GM23338 (cell line): ENCODE measurements at regions not wholly inside any gene's neighbourhood (a gene's known extent, or its start where the extent isn't known, plus 50 kb on each side); places are given as distances from the start of the nearest gene placed in this dataset.

Experiments
- ATAC-seq: fragments of 200-7000 bp; cut with Tn5 transposase; 3 replicates; pipeline ENCODE4 v1.9.1; 2020
- DNase-seq: peaks from one replicate; pipeline ENCODE4 v3.0.0-alpha.2; 2015; ENCODE audit warnings: low spot score
- H2AFZ ChIP-seq: fragments of 200-600 bp; sonication (generic); 2 replicates; pipeline ENCODE4 v1.8.0; 2016; ENCODE audit warnings: antibody characterized with exemption, mild to moderate bottlenecking, moderate library complexity
- H3F3A ChIP-seq: fragments of 200-600 bp; sonication (generic); replicated peaks from 2 replicates; pipeline ENCODE4 v1.8.0; 2017; ENCODE audit warnings: antibody characterized with exemption, mixed run types, low read depth
- H3K27ac ChIP-seq: fragments of 200-600 bp; sonication (generic); 2 replicates; pipeline ENCODE4 v1.6.1; 2016; ENCODE audit warnings: low read depth
- H3K27me3 ChIP-seq: fragments of 200-600 bp; sonication (generic); 2 replicates; pipeline ENCODE4 v1.8.0; 2016; ENCODE audit warnings: mild to moderate bottlenecking, mixed run types, moderate library complexity; ENCODE audit not compliant: insufficient read depth
- H3K36me3 ChIP-seq: fragments of 200-600 bp; sonication (generic); 2 replicates; pipeline ENCODE4 v1.8.0; 2016; ENCODE audit warnings: mild to moderate bottlenecking; ENCODE audit not compliant: insufficient read depth
- H3K4me1 ChIP-seq: fragments of 200-600 bp; sonication (generic); 2 replicates; pipeline ENCODE4 v1.8.0; 2016; ENCODE audit warnings: mild to moderate bottlenecking, moderate library complexity; ENCODE audit not compliant: insufficient read depth
- H3K4me2 ChIP-seq: fragments of 200-600 bp; sonication (generic); 2 replicates; pipeline ENCODE4 v1.7.1; 2017; ENCODE audit warnings: mixed run types
- H3K4me3 ChIP-seq: fragments of 200-600 bp; sonication (generic); 2 replicates; pipeline ENCODE4 v1.6.1; 2016; ENCODE audit warnings: mixed run types
- H3K79me2 ChIP-seq: fragments of 200-600 bp; sonication (generic); replicated peaks from 2 replicates; pipeline ENCODE4 v1.8.0; 2017; ENCODE audit warnings: mild to moderate bottlenecking; ENCODE audit not compliant: insufficient read depth
- H3K9me2 ChIP-seq: fragments of 200-600 bp; sonication (generic); 2 replicates; pipeline ENCODE4 v1.8.0; 2017; ENCODE audit not compliant: insufficient read depth
- H4K20me1 ChIP-seq: fragments of 200-600 bp; sonication (generic); replicated peaks from 2 replicates; pipeline ENCODE4 v1.8.0; 2017; ENCODE audit warnings: mild to moderate bottlenecking; ENCODE audit not compliant: insufficient read depth
- H3K27ac Mint-ChIP-seq: 2 replicates; pipeline ENCODE4 v1.8.0; 2020; ENCODE audit warnings: inconsistent platforms, mild to moderate bottlenecking, moderate library complexity, mixed read lengths
- H3K27me3 Mint-ChIP-seq: 3 replicates; pipeline ENCODE4 v1.8.0; 2022; ENCODE audit warnings: low read depth, mild to moderate bottlenecking, moderate library complexity, mixed read lengths, inconsistent platforms; ENCODE audit not compliant: insufficient read depth, poor library complexity
- H3K36me3 Mint-ChIP-seq: 3 replicates; pipeline ENCODE4 v1.8.0; 2021; ENCODE audit warnings: low read depth, mild to moderate bottlenecking, inconsistent platforms, moderate library complexity, mixed read lengths
- H3K4me1 Mint-ChIP-seq: 3 replicates; pipeline ENCODE4 v1.8.0; 2020; ENCODE audit warnings: mild to moderate bottlenecking, inconsistent platforms, mixed read lengths
- H3K4me3 Mint-ChIP-seq: 3 replicates; pipeline ENCODE4 v1.8.0; 2021; ENCODE audit warnings: moderate library complexity, mild to moderate bottlenecking, inconsistent platforms, mixed read lengths
- H3K9me3 Mint-ChIP-seq: 3 replicates; pipeline ENCODE4 v1.8.0; 2020; ENCODE audit warnings: moderate library complexity, mild to moderate bottlenecking, inconsistent platforms, mixed read lengths
- CREB1 ChIP-seq: fragments of 250-450 bp; sonication (Bioruptor Pico); IDR thresholded peaks from 2 replicates; pipeline ENCODE4 v1.5.0; 2020; ENCODE audit warnings: low read depth, mild to moderate bottlenecking, moderate library complexity
- CTCF ChIP-seq, 2 experiments: fragments of 200-600 bp in 1 of 2; sonication (generic) in 1 of 2; conservative IDR thresholded peaks; 2 replicates each; pipeline versions ENCODE4 v1.5.1 to v1.6.1; 2016 to 2017; ENCODE audit warnings: antibody characterized with exemption in 2 of 2, low read depth in 2 of 2, mild to moderate bottlenecking in 2 of 2, moderate library complexity in 1 of 2
- ETS1 ChIP-seq: IDR thresholded peaks from 2 replicates; pipeline ENCODE4 v1.6.1; 2016; ENCODE audit warnings: antibody characterized with exemption
- EZH2 ChIP-seq: fragments of 200-600 bp; sonication (generic); IDR thresholded peaks from one replicate; pipeline ENCODE4 v1.8.0; 2017; ENCODE audit warnings: antibody characterized with exemption, mild to moderate bottlenecking, low read depth; ENCODE audit not compliant: unreplicated experiment
- EZH2phosphoT487 ChIP-seq: fragments of 200-600 bp; sonication (generic); IDR thresholded peaks from one replicate; pipeline ENCODE4 v1.8.1; 2018; ENCODE audit warnings: antibody characterized with exemption; ENCODE audit not compliant: unreplicated experiment
- POLR2AphosphoS5 ChIP-seq: IDR thresholded peaks from 2 replicates; pipeline ENCODE4 v1.6.1; 2016; ENCODE audit warnings: antibody characterized with exemption, low read depth
- REST ChIP-seq: IDR thresholded peaks from one replicate; pipeline ENCODE4 v1.6.1; 2018; ENCODE audit warnings: antibody characterized with exemption; ENCODE audit not compliant: unreplicated experiment
- STAT1 ChIP-seq: IDR thresholded peaks from one replicate; pipeline ENCODE4 v1.6.1; 2016; ENCODE audit warnings: antibody characterized with exemption; ENCODE audit not compliant: unreplicated experiment
- ZNF114 ChIP-seq: fragments of 250-450 bp; sonication (Bioruptor Pico); IDR thresholded peaks from 2 replicates; pipeline ENCODE4 v1.5.0; 2020; ENCODE audit warnings: mild to moderate bottlenecking, moderate library complexity
- ZNF331 ChIP-seq: fragments of 250-450 bp; sonication (Bioruptor Pico); IDR thresholded peaks from 2 replicates; pipeline ENCODE4 v1.5.0; 2020; ENCODE audit warnings: low read depth, mild to moderate bottlenecking, moderate library complexity

DNA sequence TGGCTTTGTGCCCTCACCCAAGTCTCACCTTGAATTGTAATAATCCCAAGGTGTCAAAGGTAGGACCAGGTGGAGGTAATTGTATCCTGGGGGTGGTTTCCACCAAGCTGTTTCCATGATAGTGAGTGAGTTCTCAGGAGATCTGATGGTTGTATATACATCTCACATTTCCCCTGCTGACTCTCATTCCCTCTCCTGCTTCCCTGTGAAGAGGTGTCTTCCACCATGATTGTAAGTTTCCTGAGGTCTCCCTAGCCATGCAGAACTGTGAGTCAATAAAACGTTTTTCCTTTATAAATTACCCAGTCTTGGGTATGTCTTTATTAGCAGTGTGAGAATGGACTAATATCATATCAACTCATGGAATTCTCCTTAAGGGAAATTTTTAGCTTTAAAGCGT lies 302.6 kb downstream of the LIG4 start (continued):
- TF ChIP-seq ETS1 (no peak), CTCF (conservative IDR thresholded peaks at IDR 0.05; ENCODE audit: low read depth in 2 of 2) (no peak), EZH2 (no peak)

GRCh38 chr13:107907065-107907805 lies 308.1 kb downstream of the LIG4 start:
- Histone ChIP-seq H3K4me1 (no peaks in the 10 kb centered on the region), H3K4me3 (no peak overlapping the region), H3K27me3 (no peaks in the 10 kb centered on the region), H4K20me1 (no peaks in the 10 kb centered on the region), H3K9me2 (peaks cover 2% of the 10 kb centered on the region; the same call in 1 of the 2 replicates), H3K36me3 (no peaks in the 10 kb centered on the region), H3K79me2 (no peaks in the 10 kb centered on the region), H2AFZ (no peak overlapping the region), H3F3A (no peaks in the 10 kb centered on the region), H3K4me2 (no peak overlapping the region), H3K27ac (no peak overlapping the region)
- Mint-ChIP-seq H3K27ac (no peak overlapping the region), H3K4me1 (no peaks in the 10 kb centered on the region), H3K9me3 (no peaks in the 10 kb centered on the region), H3K36me3 (no peaks in the 10 kb centered on the region), H3K4me3 (no peak overlapping the region), H3K27me3 (peaks cover 3% of the 10 kb centered on the region)
- DNase-seq (no peak), ATAC-seq (no peak)
- TF ChIP-seq CTCF (conservative IDR thresholded peaks at IDR 0.05; ENCODE audit: low read depth in 2 of 2) (no peak), POLR2AphosphoS5 (no peak), ETS1 (no peak), REST (no peak), EZH2 (no peak), ZNF331 (no peak), EZH2phosphoT487 (no peak), STAT1 (no peak), CREB1 (no peak), ZNF114 (CRISPR knock-in tag) (no peak)
